ENCODE measurements at regions not wholly inside any gene's neighbourhood (a gene's known extent, or its start where the extent isn't known, plus 50 kb on each side); places are given as distances from the start of the nearest gene placed in this dataset.

- no peak for DNase-seq (ENCODE audit: low read depth in 2 of 2, low spot score in 1 of 2)
These were observed 721.4 kb downstream of the BRD1 start for GRCh38 chr22:49106096-49106841.

GRCh38 chr22:49104434-49104833, 723.2 kb downstream of the BRD1 start:
- no peak for DNase-seq (ENCODE audit: low read depth in 2 of 2, low spot score in 1 of 2)

GRCh38 chr22:49103314-49104059, 724.2 kb downstream of the BRD1 start:
- DNase-seq (ENCODE audit: low read depth in 2 of 2, low spot score in 1 of 2) = no peak

GRCh38 chr22:49102367-49102766, 725.3 kb downstream of the BRD1 start:
- no peak for DNase-seq (ENCODE audit: low read depth in 2 of 2, low spot score in 1 of 2)

GRCh38 chr22:49101873-49102272, 725.8 kb downstream of the BRD1 start:
- DNase-seq (ENCODE audit: low read depth in 2 of 2, low spot score in 1 of 2) = no peak

GRCh38 chr22:49101225-49101624, 726.4 kb downstream of the BRD1 start:
- no peak for DNase-seq (ENCODE audit: low read depth in 2 of 2, low spot score in 1 of 2)

- DNase-seq (ENCODE audit: low read depth in 2 of 2, low spot score in 1 of 2) = no peak
These were observed 726.9 kb downstream of the BRD1 start for GRCh38 chr22:49100773-49101172.

- DNase-seq (ENCODE audit: low read depth in 2 of 2, low spot score in 1 of 2) = no peak
These were observed 727.4 kb downstream of the BRD1 start for GRCh38 chr22:49100316-49100715.

GRCh38 chr22:49099496-49100124, 728.1 kb downstream of the BRD1 start:
- no peak for DNase-seq (ENCODE audit: low read depth in 2 of 2, low spot score in 1 of 2)

GRCh38 chr22:49099089-49099488, 728.6 kb downstream of the BRD1 start:
- DNase-seq (ENCODE audit: low read depth in 2 of 2, low spot score in 1 of 2) = no peak

GRCh38 chr22:49097966-49098365, 729.7 kb downstream of the BRD1 start:
- no peak for DNase-seq (ENCODE audit: low read depth in 2 of 2, low spot score in 1 of 2)

GRCh38 chr22:49097171-49097925, 730.3 kb downstream of the BRD1 start:
- no peak for DNase-seq (ENCODE audit: low read depth in 2 of 2, low spot score in 1 of 2)

- no peak for DNase-seq (ENCODE audit: low read depth in 2 of 2, low spot score in 1 of 2)
These were observed 731.2 kb downstream of the BRD1 start for GRCh38 chr22:49096476-49096875.

GRCh38 chr22:49095366-49095765, 732.3 kb downstream of the BRD1 start:
- no peak for DNase-seq (ENCODE audit: low read depth in 2 of 2, low spot score in 1 of 2)

- no peak for DNase-seq (ENCODE audit: low read depth in 2 of 2, low spot score in 1 of 2)
These were observed 732.8 kb downstream of the BRD1 start for GRCh38 chr22:49094858-49095257.

GRCh38 chr22:49094151-49094550, 733.5 kb downstream of the BRD1 start:
- no peak for DNase-seq (ENCODE audit: low read depth in 2 of 2, low spot score in 1 of 2)

- DNase-seq (ENCODE audit: low read depth in 2 of 2, low spot score in 1 of 2) = no peak
These were observed 734.3 kb downstream of the BRD1 start for GRCh38 chr22:49093192-49093880.

GRCh38 chr22:49092716-49093115, 735.0 kb downstream of the BRD1 start:
- no peak for DNase-seq (ENCODE audit: low read depth in 2 of 2, low spot score in 1 of 2)

- no peak for DNase-seq (ENCODE audit: low read depth in 2 of 2, low spot score in 1 of 2)
These were observed 735.6 kb downstream of the BRD1 start for GRCh38 chr22:49091917-49092545.

GRCh38 chr22:49091451-49091850, 736.2 kb downstream of the BRD1 start:
- DNase-seq (ENCODE audit: low read depth in 2 of 2, low spot score in 1 of 2) = no peak

- no peak for DNase-seq (ENCODE audit: low read depth in 2 of 2, low spot score in 1 of 2)
These were observed 736.9 kb downstream of the BRD1 start for GRCh38 chr22:49090853-49091135.

Measured in stimulated activated CD8-positive, alpha-beta memory T cell treated with anti-CD3 and anti-CD28 coated beads, Interleukin-4, amount 100 ng/mL, for 4 hours (primary cell).